Naive thymus-derived CD4-positive, alpha-beta T cell (primary cell): ENCODE measurements at regions not wholly inside any gene's neighbourhood (a gene's known extent, or its start where the extent isn't known, plus 50 kb on each side); places are given as distances from the start of the nearest gene placed in this dataset.

Experiments
- ATAC-seq: fragments of 150-1000 bp; cut with Tn5 transposase; 2 replicates; pipeline ENCODE4 v1.10.0; 2021; ENCODE audit warnings: mild to moderate bottlenecking, moderate library complexity
- CTCF ChIA-PET: fragments of 350-600 bp; sonication (Branson Sonifier 250); formaldehyde crosslinking; loops from one replicate; lab custom pipeline; 2021; ENCODE audit warnings: antibody characterized with exemption; lab: Charles Lee
- POLR2A ChIA-PET: fragments of 350-600 bp; sonication (Branson Sonifier 250); formaldehyde crosslinking; loops from one replicate; lab custom pipeline; 2021; ENCODE audit warnings: antibody characterized with exemption, inconsistent platforms; lab: Charles Lee
- DNase-seq, 9 donors: peaks; one replicate each; pipeline versions ENCODE4 v3.0.0 to v3.0.0-alpha.2; 2020 to 2022; ENCODE audit warnings: mixed read lengths in 1 of 9
- H3K27ac ChIP-seq: one replicate; pipeline ENCODE4 v1.7.0; 2013; ENCODE audit warnings: mild to moderate bottlenecking, low read depth, low read length, moderate library complexity
- H3K27me3 ChIP-seq, 2 donors: one replicate each; pipeline ENCODE4 v1.7.0; 2013; ENCODE audit warnings: low read length in 2 of 2, mild to moderate bottlenecking in 2 of 2, moderate library complexity in 2 of 2; ENCODE audit not compliant: control insufficient read depth in 2 of 2, insufficient read depth in 2 of 2
- H3K36me3 ChIP-seq, 3 experiments: 1 replicate in 2 of 3; 2 replicates in 1 of 3; pipeline ENCODE4 v1.7.0; 2013; ENCODE audit warnings: low read length in 3 of 3, mild to moderate bottlenecking in 3 of 3, moderate library complexity in 1 of 3; ENCODE audit not compliant: insufficient read depth in 3 of 3, control insufficient read depth in 2 of 3
- H3K4me1 ChIP-seq, 2 donors: one replicate each; pipeline ENCODE4 v1.7.0; 2013; ENCODE audit warnings: low read length in 2 of 2, mild to moderate bottlenecking in 2 of 2, moderate library complexity in 1 of 2; ENCODE audit not compliant: control insufficient read depth in 2 of 2, insufficient read depth in 2 of 2
- H3K4me3 ChIP-seq: 2 replicates; pipeline ENCODE4 v1.7.0; 2013; ENCODE audit warnings: mild to moderate bottlenecking, low read length
- H3K9me3 ChIP-seq, 3 experiments: 1 replicate in 2 of 3; 2 replicates in 1 of 3; pipeline ENCODE4 v1.7.0; 2013; ENCODE audit warnings: low read length in 3 of 3; ENCODE audit not compliant: control insufficient read depth in 2 of 3
- H3K27ac Mint-ChIP-seq, 9 donors: one replicate each; pipeline ENCODE4 v1.8.0; 2020 to 2022; ENCODE audit warnings: mixed read lengths in 9 of 9, mild to moderate bottlenecking in 8 of 9, moderate library complexity in 5 of 9, inconsistent platforms in 2 of 9
- H3K27me3 Mint-ChIP-seq, 5 donors: one replicate each; pipeline ENCODE4 v1.8.0; 2021 to 2022; ENCODE audit warnings: mixed read lengths in 5 of 5, mild to moderate bottlenecking in 1 of 5
- H3K36me3 Mint-ChIP-seq, 5 donors: one replicate each; pipeline ENCODE4 v1.8.0; 2020 to 2022; ENCODE audit warnings: mixed read lengths in 5 of 5, mild to moderate bottlenecking in 3 of 5, inconsistent platforms in 1 of 5
- H3K4me1 Mint-ChIP-seq, 7 donors: one replicate each; pipeline ENCODE4 v1.8.0; 2020 to 2022; ENCODE audit warnings: mixed read lengths in 7 of 7, mild to moderate bottlenecking in 3 of 7, inconsistent platforms in 1 of 7
- H3K4me3 Mint-ChIP-seq, 10 donors: one replicate each; pipeline ENCODE4 v1.8.0; 2020 to 2022; ENCODE audit warnings: mild to moderate bottlenecking in 10 of 10, mixed read lengths in 10 of 10, moderate library complexity in 6 of 10, inconsistent platforms in 2 of 10
- H3K9me3 Mint-ChIP-seq, 11 donors: one replicate each; pipeline ENCODE4 v1.8.0; 2020 to 2022; ENCODE audit warnings: mixed read lengths in 11 of 11, mild to moderate bottlenecking in 4 of 11, inconsistent platforms in 1 of 11, moderate library complexity in 1 of 11
- intact Hi-C, 2 donors: fragments of 100-400 bp; cut with micrococcal nuclease; formaldehyde crosslinking; loops; one replicate each; pipeline ENCODE4 v1.15.1; 2023

GRCh38 chr11:37817727-37818270, 1219.8 kb upstream of the RAG2 start:
- no peak for ATAC-seq
- no peaks in the 10 kb centered on the region for H3K27me3 ChIP-seq
- H3K4me3 Mint-ChIP-seq: no peak overlapping the region
- no peaks in the 10 kb centered on the region for H3K36me3 ChIP-seq
- H3K9me3 Mint-ChIP-seq: peaks cover 0 to 26% (median 4%) of the 10 kb centered on the region in 11 donors
- H3K36me3 Mint-ChIP-seq: no peaks in the 10 kb centered on the region
- H3K27ac ChIP-seq: no peak overlapping the region
- intact Hi-C loops: no loop called here
- no peak overlapping the region for H3K27ac Mint-ChIP-seq
- ChIA-PET POLR2A (no interaction called here), CTCF (no interaction called here)
- no peaks in the 10 kb centered on the region for H3K4me1 Mint-ChIP-seq
- no peak for DNase-seq
- H3K9me3 ChIP-seq: no peaks in the 10 kb centered on the region
- H3K4me3 ChIP-seq: no peak overlapping the region
- H3K4me1 ChIP-seq: no peaks in the 10 kb centered on the region
- no peaks in the 10 kb centered on the region for H3K27me3 Mint-ChIP-seq

- Mint-ChIP-seq H3K27me3 (no peaks in the 10 kb centered on the region), H3K4me3 (no peak overlapping the region), H3K36me3 (no peaks in the 10 kb centered on the region), H3K9me3 (peaks cover 0 to 10% (median 0%) of the 10 kb centered on the region in 11 donors), H3K27ac (no peak overlapping the region), H3K4me1 (no peaks in the 10 kb centered on the region)
- intact Hi-C loops: no loop called here
- Histone ChIP-seq H3K4me3 (no peak overlapping the region), H3K36me3 (no peaks in the 10 kb centered on the region), H3K27me3 (no peaks in the 10 kb centered on the region), H3K4me1 (no peaks in the 10 kb centered on the region), H3K27ac (no peak overlapping the region), H3K9me3 (no peaks in the 10 kb centered on the region)
- ChIA-PET CTCF (no interaction called here), POLR2A (no interaction called here)
- DNase-seq: no peak
- ATAC-seq: no peak
Measured at GRCh38 chr11:37812281-37812880, 1214.3 kb upstream of the RAG2 start.

DNA sequence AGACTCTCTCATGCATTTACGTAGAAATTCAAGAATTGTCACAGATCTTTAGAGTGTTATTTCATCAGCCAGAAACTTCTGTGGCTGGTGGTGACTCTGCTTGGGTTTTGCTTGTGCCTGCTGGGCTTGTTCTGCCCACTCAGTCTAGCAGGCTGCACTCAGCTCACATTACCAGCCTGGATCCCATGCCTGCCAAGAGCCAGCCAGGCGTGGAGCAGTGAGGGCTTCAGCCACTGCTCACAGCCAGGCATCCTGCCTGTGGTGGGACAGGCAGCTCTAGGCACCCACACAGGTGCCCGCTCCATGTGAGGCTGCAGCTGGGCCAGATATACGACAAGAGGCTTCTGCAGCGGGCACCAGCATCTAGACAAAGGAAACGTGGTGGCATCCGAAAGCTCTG, 1213.3 kb upstream of the RAG2 start:
- Histone ChIP-seq H3K27me3 (no peaks in the 10 kb centered on the region), H3K9me3 (no peaks in the 10 kb centered on the region), H3K27ac (no peak overlapping the region), H3K36me3 (no peaks in the 10 kb centered on the region), H3K4me3 (no peak overlapping the region), H3K4me1 (no peaks in the 10 kb centered on the region)
- Mint-ChIP-seq H3K27ac (no peak overlapping the region), H3K36me3 (no peaks in the 10 kb centered on the region), H3K9me3 (peaks cover 0 to 8% (median 3%) of the 10 kb centered on the region in 11 donors), H3K27me3 (no peaks in the 10 kb centered on the region), H3K4me1 (no peaks in the 10 kb centered on the region), H3K4me3 (no peak overlapping the region)
- ATAC-seq (no peak), DNase-seq (no peak)
- POLR2A ChIA-PET: no interaction called here
- CTCF ChIA-PET: no interaction called here
- intact Hi-C loops: no loop called here

DNA sequence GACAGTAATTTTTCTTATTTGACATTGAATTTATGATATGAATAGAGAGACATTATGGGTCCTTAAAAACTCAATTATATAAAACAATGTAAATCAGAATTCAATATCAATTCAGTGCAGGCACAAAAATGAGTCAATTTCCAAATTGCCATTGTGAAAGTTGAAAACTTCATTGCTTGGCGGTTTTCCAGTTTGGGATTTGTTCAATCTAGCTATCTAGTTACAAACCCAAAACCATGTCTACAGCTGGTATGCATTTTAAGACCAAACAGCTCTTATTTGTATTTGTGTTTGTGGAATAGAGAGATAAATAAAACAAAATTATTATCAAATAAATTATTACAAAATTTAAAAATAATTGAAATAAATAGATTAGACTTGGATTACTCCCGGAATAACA, 1206.6 kb upstream of the RAG2 start:
- H3K4me1 Mint-ChIP-seq: peaks cover 0 to 3% (median 0%) of the 10 kb centered on the region in 7 donors
- no peak overlapping the region for H3K4me3 ChIP-seq
- ChIA-PET POLR2A (no interaction called here), CTCF (no interaction called here)
- no peak overlapping the region for H3K27ac Mint-ChIP-seq
- H3K27me3 Mint-ChIP-seq: no peaks in the 10 kb centered on the region
- no peak overlapping the region for H3K27ac ChIP-seq
- H3K9me3 ChIP-seq: no peaks in the 10 kb centered on the region
- ATAC-seq: no peak
- intact Hi-C loops: no loop called here
- H3K36me3 Mint-ChIP-seq: peaks cover 0 to 3% (median 0%) of the 10 kb centered on the region in 5 donors
- no peaks in the 10 kb centered on the region for H3K36me3 ChIP-seq
- no peaks in the 10 kb centered on the region for H3K4me1 ChIP-seq
- no peak for DNase-seq
- peaks cover 0 to 17% (median 7%) of the 10 kb centered on the region in 11 donors for H3K9me3 Mint-ChIP-seq
- H3K4me3 Mint-ChIP-seq: no peak overlapping the region
- no peaks in the 10 kb centered on the region for H3K27me3 ChIP-seq

GRCh38 chr11:37788141-37788877, 1190.3 kb upstream of the RAG2 start:
- ChIA-PET POLR2A (no interaction called here), CTCF (no interaction called here)
- no peaks in the 10 kb centered on the region for H3K4me1 Mint-ChIP-seq

GRCh38 chr11:37786214-37786755, 1188.2 kb upstream of the RAG2 start:
- ChIA-PET POLR2A (no interaction called here), CTCF (interaction anchor here (0.7 kb wide), 1 partner anchor 11 kb away, joined by 3 read pairs; no protein-coding TSS in a partner anchor)
- no peak overlapping the region for H3K27ac Mint-ChIP-seq
- H3K27ac ChIP-seq: no peak overlapping the region
- peaks cover 0 to 2% (median 0%) of the 10 kb centered on the region in 5 donors for H3K36me3 Mint-ChIP-seq
- H3K9me3 Mint-ChIP-seq: peaks cover 12 to 41% (median 22%) of the 10 kb centered on the region in 11 donors
- intact Hi-C loops: no loop called here
- H3K36me3 ChIP-seq: no peaks in the 10 kb centered on the region
- no peak overlapping the region for H3K4me3 ChIP-seq
- DNase-seq: no peak
- H3K4me3 Mint-ChIP-seq: no peak overlapping the region
- no peaks in the 10 kb centered on the region for H3K4me1 Mint-ChIP-seq
- no peaks in the 10 kb centered on the region for H3K27me3 ChIP-seq
- no peaks in the 10 kb centered on the region for H3K27me3 Mint-ChIP-seq
- peaks cover 0 to 7% (median 0%) of the 10 kb centered on the region in 3 experiments for H3K9me3 ChIP-seq
- no peaks in the 10 kb centered on the region for H3K4me1 ChIP-seq
- no peak for ATAC-seq

More at GRCh38 chr11:37788141-37788877, 1190.3 kb upstream of the RAG2 start:
- ATAC-seq (no peak), DNase-seq (no peak)
- H3K9me3 Mint-ChIP-seq: peaks cover 0 to 28% (median 11%) of the 10 kb centered on the region in 11 donors
- no peak overlapping the region for H3K4me3 ChIP-seq
- H3K27ac ChIP-seq: no peak overlapping the region
- no peaks in the 10 kb centered on the region for H3K36me3 ChIP-seq
- H3K36me3 Mint-ChIP-seq: no peaks in the 10 kb centered on the region
- H3K4me3 Mint-ChIP-seq: no peak overlapping the region
- no peaks in the 10 kb centered on the region for H3K27me3 ChIP-seq
- H3K9me3 ChIP-seq: no peaks in the 10 kb centered on the region
- H3K4me1 ChIP-seq: no peaks in the 10 kb centered on the region
- no peak overlapping the region for H3K27ac Mint-ChIP-seq
- H3K27me3 Mint-ChIP-seq: no peaks in the 10 kb centered on the region
- intact Hi-C loops: no loop called here
